ENCODE measurements at regions not wholly inside any gene's neighbourhood (a gene's known extent, or its start where the extent isn't known, plus 50 kb on each side); places are given as distances from the start of the nearest gene placed in this dataset.
"Not testable (repeated sequence)": the region's sequence is repeated elsewhere in the genome, so short reads cannot be mapped to it uniquely, and the experiment has no call there.

DNA sequence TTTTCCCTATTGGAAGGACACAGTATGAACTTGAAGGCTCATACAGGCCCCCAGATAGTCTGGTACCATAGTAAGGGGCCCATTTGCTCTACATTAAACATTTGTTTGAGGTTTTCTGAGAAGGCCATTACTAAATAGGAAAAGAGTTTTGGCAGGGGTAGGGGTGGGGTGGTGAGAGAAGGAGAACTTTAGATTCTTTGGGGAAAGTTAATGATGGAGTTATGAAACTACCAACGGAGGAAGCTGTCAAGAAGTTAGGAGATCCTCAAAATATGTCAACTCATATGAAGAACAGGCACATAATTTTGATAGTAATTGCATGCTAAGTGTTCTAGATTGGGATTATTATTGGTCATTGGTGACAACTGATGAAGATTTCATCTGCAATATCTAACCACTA lies 114.7 kb downstream of the TAF11L14 start:
- Histone ChIP-seq H3K79me1 (ENCODE audit: low read depth in 1 of 2, low read length in 2 of 2) (no peaks in the 10 kb centered on the region), H2AK9ac (replicated peaks; ENCODE audit: low read depth, low read length, poor library complexity) (no peak overlapping the region), H3K23ac (ENCODE audit: low read depth, low read length) (no peak overlapping the region), H4K8ac (ENCODE audit: low read depth in 2 of 2, low read length in 2 of 2) (no peak overlapping the region), H2BK20ac (ENCODE audit: low read depth, low read length) (no peak overlapping the region), H4K91ac (ENCODE audit: insufficient read depth, low read depth, low read length) (no peak overlapping the region), H3K9me1 (ENCODE audit: insufficient read depth, low read length) (no peaks in the 10 kb centered on the region), H2AFZ (replicated peaks; ENCODE audit: low read length, poor library complexity) (no peak overlapping the region), H2BK5ac (ENCODE audit: low read depth, low read length, poor library complexity, severe bottlenecking) (no peak overlapping the region), H3K18ac (ENCODE audit: low read depth, low read length) (no peak overlapping the region), H4K20me1 (ENCODE audit: insufficient read depth, low read length) (no peaks in the 10 kb centered on the region), H4K5ac (ENCODE audit: low read depth, low read length) (no peak overlapping the region), H3K27ac (ENCODE audit: insufficient read depth, low read length) (no peak overlapping the region), H3K9ac (ENCODE audit: low read depth, low read length) (no peak overlapping the region), H3K9me3 (ENCODE audit: control insufficient read depth, insufficient read depth, low read length) (0 out of 2 replicates have a peak, but pooled peaks cover 1% of the 10 kb centered on the region), H2BK120ac (ENCODE audit: low read depth, low read length) (no peak overlapping the region), H3K4me3 (ENCODE audit: insufficient read depth, low read depth, low read length) (no peak overlapping the region), H2BK15ac (ENCODE audit: low read depth, low read length) (no peak overlapping the region), H2AK5ac (ENCODE audit: low read depth, low read length) (no peak overlapping the region), H3K56ac (ENCODE audit: extremely low read depth, insufficient read depth, low read length) (no peak overlapping the region), H3K36me3 (ENCODE audit: control insufficient read depth, insufficient read depth, low read length) (no peaks in the 10 kb centered on the region), H3K4ac (ENCODE audit: low read depth, low read length) (no peak overlapping the region), H3K4me2 (ENCODE audit: low read depth, low read length) (no peak overlapping the region), H3K14ac (replicated peaks; ENCODE audit: low read depth, low read length) (no peak overlapping the region), H3K4me1 (ENCODE audit: control insufficient read depth, insufficient read depth, low read length) (no peaks in the 10 kb centered on the region), H3K27me3 (ENCODE audit: control insufficient read depth, insufficient read depth, low read length) (no peaks in the 10 kb centered on the region)
- no TSS peak for BruUV-seq (replicated peaks)
- intact Hi-C loops (cut with micrococcal nuclease) = loop anchor here (10.0 kb wide), 1 partner anchor 534 kb away; the partner anchor contains the start of gene BASP1
- in situ Hi-C loops (cut with MboI; ENCODE audit: low sequenced_read_pairs) = no loop called here
- TF ChIP-seq MAZ (IDR thresholded peaks at IDR 0.05; ENCODE audit: borderline replicate concordance, low read depth, low read length) (no peak), RCOR1 (IDR thresholded peaks at IDR 0.05; ENCODE audit: insufficient replicate concordance, low read length) (no peak), RAD21 (IDR thresholded peaks at IDR 0.05; ENCODE audit: low read length) (no peak), RFX5 (IDR thresholded peaks at IDR 0.05; ENCODE audit: low read depth, low read length) (no peak), MAFK (IDR thresholded peaks at IDR 0.05; ENCODE audit: low read depth, low read length) (no peak), POLR2A (IDR thresholded peaks at IDR 0.05; ENCODE audit: low read depth, low read length) (no peak)
- TF ChIP-seq, protein P1, sequence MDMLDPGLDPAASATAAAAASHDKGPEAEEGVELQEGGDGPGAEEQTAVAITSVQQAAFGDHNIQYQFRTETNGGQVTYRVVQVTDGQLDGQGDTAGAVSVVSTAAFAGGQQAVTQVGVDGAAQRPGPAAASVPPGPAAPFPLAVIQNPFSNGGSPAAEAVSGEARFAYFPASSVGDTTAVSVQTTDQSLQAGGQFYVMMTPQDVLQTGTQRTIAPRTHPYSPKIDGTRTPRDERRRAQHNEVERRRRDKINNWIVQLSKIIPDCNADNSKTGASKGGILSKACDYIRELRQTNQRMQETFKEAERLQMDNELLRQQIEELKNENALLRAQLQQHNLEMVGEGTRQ (IDR thresholded peaks at IDR 0.05; ENCODE audit: low read depth, low read length) = no peak
- DNase-seq (no peak), ATAC-seq (ENCODE audit: low read depth) (no peak)
- no CpG with 5 or more reads among the region's 1 CpG for WGBS, 2 experiments (ENCODE audit: extremely low coverage in 2 of 2, insufficient read length in 1 of 2)
- ChIA-PET CTCF (no interaction called here), POLR2A (ENCODE audit: unreplicated experiment) (no interaction called here)
- dilution Hi-C loops (cut with HindIII; ENCODE audit: low sequenced_read_pairs, unreplicated experiment) = no loop called here

DNA sequence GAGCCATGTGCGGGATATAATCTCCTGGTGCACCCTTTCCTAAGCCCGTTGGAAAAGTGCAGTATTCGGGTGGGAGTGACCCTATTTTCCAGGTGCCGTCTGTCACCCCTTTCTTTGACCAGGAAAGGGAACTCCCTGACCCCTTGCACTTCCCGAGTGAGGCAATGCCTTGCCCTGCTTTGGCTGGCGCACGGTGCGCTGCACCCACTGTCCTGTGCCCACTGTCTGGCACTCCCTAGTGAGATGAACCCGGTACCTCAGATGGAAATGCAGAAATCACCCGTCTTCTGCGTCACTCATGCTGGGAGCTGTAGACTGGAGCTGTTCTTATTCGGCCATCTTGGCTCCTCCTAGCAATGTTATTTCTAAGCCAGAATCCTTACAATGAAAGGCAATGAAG lies 121.1 kb downstream of the TAF11L14 start:
- H4K91ac ChIP-seq (ENCODE audit: insufficient read depth, low read depth, low read length); ATAC-seq (ENCODE audit: low read depth); H3K4ac ChIP-seq (ENCODE audit: low read depth, low read length); DNase-seq; dilution Hi-C loops (cut with HindIII; ENCODE audit: low sequenced_read_pairs, unreplicated experiment); H4K8ac ChIP-seq (ENCODE audit: low read depth in 2 of 2, low read length in 2 of 2); H4K5ac ChIP-seq (ENCODE audit: low read depth, low read length); H3K23ac ChIP-seq (ENCODE audit: low read depth, low read length); H3K4me1 ChIP-seq (ENCODE audit: control insufficient read depth, insufficient read depth, low read length); H4K20me1 ChIP-seq (ENCODE audit: insufficient read depth, low read length); H3K56ac ChIP-seq (ENCODE audit: extremely low read depth, insufficient read depth, low read length); H3K27ac ChIP-seq (ENCODE audit: insufficient read depth, low read length); H3K9me3 ChIP-seq (ENCODE audit: control insufficient read depth, insufficient read depth, low read length); H2BK15ac ChIP-seq (ENCODE audit: low read depth, low read length); H2AFZ ChIP-seq (replicated peaks; ENCODE audit: low read length, poor library complexity); H2AK5ac ChIP-seq (ENCODE audit: low read depth, low read length); H2BK5ac ChIP-seq (ENCODE audit: low read depth, low read length, poor library complexity, severe bottlenecking); H3K9me1 ChIP-seq (ENCODE audit: insufficient read depth, low read length); H3K14ac ChIP-seq (replicated peaks; ENCODE audit: low read depth, low read length); H3K18ac ChIP-seq (ENCODE audit: low read depth, low read length); H3K4me3 ChIP-seq (ENCODE audit: insufficient read depth, low read depth, low read length); H3K4me2 ChIP-seq (ENCODE audit: low read depth, low read length); H2AK9ac ChIP-seq (replicated peaks; ENCODE audit: low read depth, low read length, poor library complexity); H2BK20ac ChIP-seq (ENCODE audit: low read depth, low read length); H2BK120ac ChIP-seq (ENCODE audit: low read depth, low read length); H3K27me3 ChIP-seq (ENCODE audit: control insufficient read depth, insufficient read depth, low read length); intact Hi-C loops (cut with micrococcal nuclease); H3K79me1 ChIP-seq (ENCODE audit: low read depth in 1 of 2, low read length in 2 of 2); H3K36me3 ChIP-seq (ENCODE audit: control insufficient read depth, insufficient read depth, low read length); in situ Hi-C loops (cut with MboI; ENCODE audit: low sequenced_read_pairs); H3K9ac ChIP-seq (ENCODE audit: low read depth, low read length); BruUV-seq (replicated peaks); CTCF ChIA-PET; POLR2A ChIA-PET (ENCODE audit: unreplicated experiment): not testable (repeated sequence)
- WGBS, 2 experiments (ENCODE audit: extremely low coverage in 2 of 2, insufficient read length in 1 of 2) = 60% methylated on average over 1 of the region's 12 CpGs; no CpG with 5 or more reads in 1 of the 2 experiments

All from IMR-90 (cell line).